HEK293 (cell line): ENCODE measurements at regions not wholly inside any gene's neighbourhood (a gene's known extent, or its start where the extent isn't known, plus 50 kb on each side); places are given as distances from the start of the nearest gene placed in this dataset.

Source experiments
- CTCF ChIA-PET: fragments of 350-600 bp; formaldehyde crosslinking; extraction: SDS; loops from one replicate; lab custom pipeline; 2021; ENCODE audit warnings: antibody characterized with exemption; lab: Yijun Ruan, JAX
- POLR2A ChIA-PET: fragments of 300-600 bp; formaldehyde crosslinking; extraction: SDS; loops from one replicate; lab custom pipeline; 2020; ENCODE audit warnings: antibody characterized with exemption, inconsistent platforms; lab: Yijun Ruan, JAX
- H3K27ac ChIP-seq: fragments of 200-500 bp; sonication (Bioruptor generic); 2 replicates; pipeline ENCODE4 v1.5.1; 2014; ENCODE audit warnings: low read depth, low read length, control low read depth, inconsistent platforms; ENCODE audit errors: extremely low read depth
- H3K36me3 ChIP-seq, 2 experiments: fragments of 200-500 bp in 1 of 2; sonication (Bioruptor generic) in 1 of 2; 1 replicate in 1 of 2; 2 replicates in 1 of 2; pipeline ENCODE4 v1.5.1; 2014 to 2017; ENCODE audit warnings: inconsistent platforms in 2 of 2, low read length in 2 of 2; ENCODE audit not compliant: control insufficient read depth in 2 of 2, insufficient read depth in 1 of 2
- H3K4me1 ChIP-seq: fragments of 200-500 bp; sonication (Bioruptor generic); 2 replicates; pipeline ENCODE4 v1.5.1; 2014; ENCODE audit warnings: mild to moderate bottlenecking, low read length, inconsistent platforms; ENCODE audit not compliant: control insufficient read depth, insufficient read depth
- H3K4me3 ChIP-seq: 2 replicates; pipeline ENCODE4 v1.5.1; 2011; ENCODE audit warnings: low read depth, mild to moderate bottlenecking, control low read depth, low read length, moderate library complexity
- H3K9me3 ChIP-seq: fragments of 200-500 bp; sonication (Bioruptor generic); 2 replicates; pipeline ENCODE4 v1.5.1; 2014; ENCODE audit warnings: low read depth, low read length, inconsistent platforms; ENCODE audit not compliant: control insufficient read depth, insufficient read depth
- CTCF ChIP-seq: fragments of 450-650 bp; formaldehyde crosslinking; IDR thresholded peaks from 2 replicates; pipeline ENCODE4 v1.5.1; 2016; ENCODE audit warnings: missing biosample characterization, missing genetic modification characterization
- EGR2 ChIP-seq: fragments of 450-650 bp; formaldehyde crosslinking; IDR thresholded peaks from 2 replicates; pipeline ENCODE4 v1.5.1; 2016; ENCODE audit warnings: low read depth, missing biosample characterization, missing genetic modification characterization
- MEIS1 ChIP-seq: sonication (generic); formaldehyde crosslinking; IDR thresholded peaks from 2 replicates; pipeline ENCODE4 v1.8.1; 2022; ENCODE audit warnings: missing genetic modification reagents, mild to moderate bottlenecking, borderline replicate concordance
- ZFP69B ChIP-seq: fragments of 450-650 bp; formaldehyde crosslinking; IDR thresholded peaks from 2 replicates; pipeline ENCODE4 v1.5.1; 2016; ENCODE audit warnings: missing biosample characterization, missing genetic modification characterization
- ZNF155 ChIP-seq: fragments of 450-650 bp; formaldehyde crosslinking; IDR thresholded peaks from 2 replicates; pipeline ENCODE4 v1.5.1; 2016; ENCODE audit warnings: missing biosample characterization, missing genetic modification characterization
- ZNF174 ChIP-seq: fragments of 450-650 bp; formaldehyde crosslinking; IDR thresholded peaks from 2 replicates; pipeline ENCODE4 v1.5.0; 2017; ENCODE audit warnings: missing biosample characterization, mild to moderate bottlenecking, missing genetic modification characterization
- ZNF184 ChIP-seq: fragments of 450-650 bp; IDR thresholded peaks from 2 replicates; pipeline ENCODE4 v1.5.1; 2018; ENCODE audit warnings: missing biosample characterization, mild to moderate bottlenecking, missing genetic modification characterization
- ZNF394 ChIP-seq: fragments of 450-650 bp; formaldehyde crosslinking; IDR thresholded peaks from 2 replicates; pipeline ENCODE4 v1.5.1; 2016; ENCODE audit warnings: missing biosample characterization, missing genetic modification characterization, mild to moderate bottlenecking, moderate library complexity, borderline replicate concordance
- ZNF426 ChIP-seq: fragments of 450-650 bp; formaldehyde crosslinking; IDR thresholded peaks from 2 replicates; pipeline ENCODE4 v1.5.1; 2017; ENCODE audit warnings: missing biosample characterization, missing genetic modification characterization, mild to moderate bottlenecking, inconsistent platforms, moderate library complexity
- ZNF433 ChIP-seq: fragments of 450-650 bp; formaldehyde crosslinking; IDR thresholded peaks from 2 replicates; pipeline ENCODE4 v1.5.1; 2016; ENCODE audit warnings: missing biosample characterization, missing genetic modification characterization, low read depth
- ZNF549 ChIP-seq: fragments of 450-650 bp; IDR thresholded peaks from 2 replicates; pipeline ENCODE4 v1.5.1; 2018; ENCODE audit warnings: missing biosample characterization, missing genetic modification characterization, mild to moderate bottlenecking, inconsistent platforms, moderate library complexity
- ZNF654 ChIP-seq: fragments of 450-650 bp; formaldehyde crosslinking; IDR thresholded peaks from 2 replicates; pipeline ENCODE4 v1.5.1; 2016; ENCODE audit warnings: low read depth, missing biosample characterization, missing genetic modification characterization
- TF ChIP-seq, protein P1 (sequence below): fragments of 450-650 bp; formaldehyde crosslinking; IDR thresholded peaks from 2 replicates; pipeline ENCODE4 v1.5.1; 2016; ENCODE audit warnings: missing biosample characterization, missing genetic modification characterization

- TF ChIP-seq EGR2 (tag by site-specific recombination) (no peak), CTCF (tag by site-specific recombination) (no peak), ZNF174 (tag by site-specific recombination) (no peak), ZFP69B (tag by site-specific recombination) (no peak)
Observed at GRCh38 chr21:16145479-16145878, 415.7 kb downstream of the USP25 start (continued).

GRCh38 chr21:16154321-16154720 lies 424.5 kb downstream of the USP25 start:
- H3K27ac ChIP-seq = no peak overlapping the region
- H3K4me1 ChIP-seq = peaks cover 4% of the 10 kb centered on the region; the same call in 1 of the 2 replicates
- POLR2A ChIA-PET = no interaction called here
- no peak overlapping the region for H3K4me3 ChIP-seq
- no peaks in the 10 kb centered on the region for H3K36me3 ChIP-seq
- no peak for TF ChIP-seq ZNF433 (tag by site-specific recombination)
- no peak for TF ChIP-seq ZNF184 (tag by site-specific recombination)
- TF ChIP-seq, protein P1, sequence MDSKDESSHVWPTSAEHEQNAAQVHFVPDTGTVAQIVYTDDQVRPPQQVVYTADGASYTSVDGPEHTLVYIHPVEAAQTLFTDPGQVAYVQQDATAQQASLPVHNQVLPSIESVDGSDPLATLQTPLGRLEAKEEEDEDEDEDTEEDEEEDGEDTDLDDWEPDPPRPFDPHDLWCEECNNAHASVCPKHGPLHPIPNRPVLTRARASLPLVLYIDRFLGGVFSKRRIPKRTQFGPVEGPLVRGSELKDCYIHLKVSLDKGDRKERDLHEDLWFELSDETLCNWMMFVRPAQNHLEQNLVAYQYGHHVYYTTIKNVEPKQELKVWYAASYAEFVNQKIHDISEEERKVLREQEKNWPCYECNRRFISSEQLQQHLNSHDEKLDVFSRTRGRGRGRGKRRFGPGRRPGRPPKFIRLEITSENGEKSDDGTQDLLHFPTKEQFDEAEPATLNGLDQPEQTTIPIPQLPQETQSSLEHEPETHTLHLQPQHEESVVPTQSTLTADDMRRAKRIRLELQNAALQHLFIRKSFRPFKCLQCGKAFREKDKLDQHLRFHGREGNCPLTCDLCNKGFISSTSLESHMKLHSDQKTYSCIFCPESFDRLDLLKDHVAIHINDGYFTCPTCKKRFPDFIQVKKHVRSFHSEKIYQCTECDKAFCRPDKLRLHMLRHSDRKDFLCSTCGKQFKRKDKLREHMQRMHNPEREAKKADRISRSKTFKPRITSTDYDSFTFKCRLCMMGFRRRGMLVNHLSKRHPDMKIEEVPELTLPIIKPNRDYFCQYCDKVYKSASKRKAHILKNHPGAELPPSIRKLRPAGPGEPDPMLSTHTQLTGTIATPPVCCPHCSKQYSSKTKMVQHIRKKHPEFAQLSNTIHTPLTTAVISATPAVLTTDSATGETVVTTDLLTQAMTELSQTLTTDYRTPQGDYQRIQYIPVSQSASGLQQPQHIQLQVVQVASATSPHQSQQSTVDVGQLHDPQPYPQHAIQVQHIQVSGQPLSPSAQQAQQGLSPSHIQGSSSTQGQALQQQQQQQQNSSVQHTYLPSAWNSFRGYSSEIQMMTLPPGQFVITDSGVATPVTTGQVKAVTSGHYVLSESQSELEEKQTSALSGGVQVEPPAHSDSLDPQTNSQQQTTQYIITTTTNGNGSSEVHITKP (tag by site-specific recombination) = no peak
- no peak for TF ChIP-seq ZNF549 (tag by site-specific recombination)
- TF ChIP-seq CTCF (tag by site-specific recombination) = no peak
- TF ChIP-seq, all 188 proteins: peak for 0
- CTCF ChIA-PET = interaction anchor here (0.7 to 1.1 kb wide), 4 partner anchors 14 to 177 kb away, joined by 3 to 4 read pairs (median 3); no protein-coding TSS in a partner anchor
- H3K9me3 ChIP-seq = no peaks in the 10 kb centered on the region

- Histone ChIP-seq H3K9me3 (no peaks in the 10 kb centered on the region), H3K4me3 (no peak overlapping the region), H3K27ac (no peak overlapping the region), H3K36me3 (no peaks in the 10 kb centered on the region), H3K4me1 (peaks cover 9% of the 10 kb centered on the region; the same call in 1 of the 2 replicates)
- POLR2A ChIA-PET = no interaction called here
- CTCF ChIA-PET = interaction anchor here (0.6 to 0.9 kb wide), 5 partner anchors 12 to 176 kb away, joined by 3 to 4 read pairs (median 3); no protein-coding TSS in a partner anchor
- TF ChIP-seq ZNF394 (peak; percentile 22; the same call in 1 of the 2 replicates), ZNF654 (tag by site-specific recombination) (no peak), ZNF426 (peak; percentile 29), MEIS1 (no peak), ZNF155 (tag by site-specific recombination) (no peak)
Observed at GRCh38 chr21:16154951-16155635, 425.3 kb downstream of the USP25 start.
